Mammary epithelial cell (primary cell): ENCODE measurements at regions not wholly inside any gene's neighbourhood (a gene's known extent, or its start where the extent isn't known, plus 50 kb on each side); places are given as distances from the start of the nearest gene placed in this dataset.

Source experiments
- CTCF ChIP-seq, 2 donors: IDR thresholded peaks in 1 of 2; conservative IDR thresholded peaks in 1 of 2; 2 replicates each; pipeline ENCODE4 v1.5.1; 2011 to 2012; ENCODE audit warnings: inconsistent platforms in 2 of 2, low read length in 2 of 2, mild to moderate bottlenecking in 2 of 2, control low read depth in 1 of 2, low read depth in 1 of 2; ENCODE audit not compliant: insufficient read depth in 1 of 2; ENCODE audit errors: extremely low read depth in 1 of 2
- EZH2 ChIP-seq: IDR thresholded peaks from 2 replicates; pipeline ENCODE4 v1.6.1; 2012; ENCODE audit warnings: low read length, inconsistent platforms, borderline replicate concordance

- TF ChIP-seq CTCF (conservative IDR thresholded peaks at IDR 0.05 in 1 of 2, IDR thresholded peaks at IDR 0.05 in 1 of 2; ENCODE audit: extremely low read depth in 1 of 2, insufficient read depth in 1 of 2, low read depth in 1 of 2, low read length in 2 of 2) (no peak), EZH2 (no peak)
Measured at GRCh38 chr6:86477500-86478148, 459.7 kb upstream of the HTR1E start.
